ENCODE measurements at regions not wholly inside any gene's neighbourhood (a gene's known extent, or its start where the extent isn't known, plus 50 kb on each side); places are given as distances from the start of the nearest gene placed in this dataset.
"Not testable (repeated sequence)": the region's sequence is repeated elsewhere in the genome, so short reads cannot be mapped to it uniquely, and the experiment has no call there.

DNA sequence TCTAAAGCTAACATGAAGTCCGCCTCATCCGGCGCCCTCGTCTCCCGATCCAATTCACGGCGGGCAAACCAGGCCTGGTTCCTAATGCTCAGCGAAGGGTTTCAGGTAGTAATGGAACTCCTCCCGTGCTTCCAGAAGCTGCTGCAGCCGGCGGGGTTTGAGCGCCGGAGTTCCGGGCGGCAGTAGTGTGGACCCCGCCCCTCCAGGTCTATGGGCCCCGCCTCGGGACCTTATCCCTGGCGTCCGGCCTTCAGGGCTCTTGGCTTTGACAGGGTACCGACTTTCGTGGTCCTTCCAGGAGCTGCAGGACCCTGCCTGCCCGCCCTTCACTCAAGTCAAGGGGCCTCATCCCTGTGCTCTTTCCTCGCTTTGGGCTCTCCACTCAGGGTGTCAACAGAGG lies 304.1 kb downstream of the FAM72C start:
- H3K4me3 ChIP-seq (ENCODE audit: low read depth, low read length): no peak overlapping the region
- TF ChIP-seq, protein P1, sequence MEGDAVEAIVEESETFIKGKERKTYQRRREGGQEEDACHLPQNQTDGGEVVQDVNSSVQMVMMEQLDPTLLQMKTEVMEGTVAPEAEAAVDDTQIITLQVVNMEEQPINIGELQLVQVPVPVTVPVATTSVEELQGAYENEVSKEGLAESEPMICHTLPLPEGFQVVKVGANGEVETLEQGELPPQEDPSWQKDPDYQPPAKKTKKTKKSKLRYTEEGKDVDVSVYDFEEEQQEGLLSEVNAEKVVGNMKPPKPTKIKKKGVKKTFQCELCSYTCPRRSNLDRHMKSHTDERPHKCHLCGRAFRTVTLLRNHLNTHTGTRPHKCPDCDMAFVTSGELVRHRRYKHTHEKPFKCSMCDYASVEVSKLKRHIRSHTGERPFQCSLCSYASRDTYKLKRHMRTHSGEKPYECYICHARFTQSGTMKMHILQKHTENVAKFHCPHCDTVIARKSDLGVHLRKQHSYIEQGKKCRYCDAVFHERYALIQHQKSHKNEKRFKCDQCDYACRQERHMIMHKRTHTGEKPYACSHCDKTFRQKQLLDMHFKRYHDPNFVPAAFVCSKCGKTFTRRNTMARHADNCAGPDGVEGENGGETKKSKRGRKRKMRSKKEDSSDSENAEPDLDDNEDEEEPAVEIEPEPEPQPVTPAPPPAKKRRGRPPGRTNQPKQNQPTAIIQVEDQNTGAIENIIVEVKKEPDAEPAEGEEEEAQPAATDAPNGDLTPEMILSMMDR (conservative IDR thresholded peaks at IDR 0.05; ENCODE audit: low read depth, low read length): no peak
- DNase-seq (ENCODE audit: low read depth): no peak

DNA sequence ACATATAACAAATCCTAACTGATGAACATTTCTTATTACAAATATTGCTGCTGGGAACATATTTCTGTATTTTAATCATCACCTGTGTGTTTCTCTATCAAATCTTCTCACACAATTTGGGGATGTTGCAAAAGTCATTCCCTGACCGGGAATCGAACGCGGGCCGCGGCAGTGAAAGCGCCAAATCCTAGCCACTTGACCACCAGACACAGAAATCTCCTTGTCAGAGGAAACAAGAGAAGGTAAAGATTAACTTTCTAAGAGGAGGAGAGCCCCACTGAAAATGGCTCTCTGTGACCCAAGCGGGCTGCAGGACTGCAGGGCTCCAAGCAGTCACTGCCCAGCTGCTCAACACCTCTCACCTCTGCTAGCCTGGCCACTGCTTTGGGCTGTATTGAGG lies 304.9 kb downstream of the FAM72C start:
- DNase-seq (ENCODE audit: low read depth): no peak
- H3K4me3 ChIP-seq (ENCODE audit: low read depth, low read length): no peak overlapping the region
- TF ChIP-seq, protein P1 (conservative IDR thresholded peaks at IDR 0.05; ENCODE audit: low read depth, low read length): no peak

DNA sequence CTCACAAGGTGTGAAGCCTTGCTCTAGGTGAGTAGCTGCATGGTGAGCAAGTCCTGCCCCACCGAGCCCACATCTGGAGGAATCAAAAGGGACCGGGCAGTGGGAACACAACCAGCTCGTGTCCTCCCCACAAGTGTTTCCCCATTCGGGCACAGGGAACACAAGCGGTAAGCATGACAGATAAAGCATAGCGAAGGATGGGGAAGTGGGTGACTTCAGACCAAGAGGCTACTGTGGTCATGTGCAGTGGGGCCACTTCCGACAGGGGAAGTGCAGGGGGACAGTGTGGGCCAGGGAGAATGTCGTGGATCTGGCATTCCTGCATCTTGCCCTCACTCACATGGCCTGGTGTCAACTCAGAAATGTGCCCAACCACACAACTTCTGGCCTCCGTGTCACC lies 306.2 kb downstream of the FAM72C start:
- H3K4me3 ChIP-seq (ENCODE audit: low read depth, low read length): no peak overlapping the region
- DNase-seq (ENCODE audit: low read depth): no peak
- TF ChIP-seq, protein P1 (conservative IDR thresholded peaks at IDR 0.05; ENCODE audit: low read depth, low read length): no peak

DNA sequence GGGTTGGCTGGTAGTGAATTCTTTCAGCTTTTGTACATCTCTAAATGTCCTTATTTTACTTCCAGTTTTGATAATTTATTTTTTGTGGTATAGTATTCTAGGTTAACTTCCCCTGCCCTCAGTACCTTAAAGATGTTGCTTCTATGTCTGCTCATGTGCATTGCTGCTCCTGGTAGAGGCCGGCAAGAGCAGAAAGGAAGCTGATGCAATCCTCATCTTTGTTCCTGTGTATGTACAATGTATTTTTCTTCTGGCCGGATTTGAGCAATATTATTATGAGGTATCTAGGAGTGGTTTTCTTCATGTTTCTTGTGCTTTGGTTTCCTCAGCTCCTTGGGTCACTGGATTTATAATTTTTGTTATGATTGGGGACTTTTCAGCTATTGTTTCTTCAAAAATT lies 308.7 kb downstream of the FAM72C start:
- H3K4me3 ChIP-seq (ENCODE audit: low read depth, low read length); DNase-seq (ENCODE audit: low read depth): not testable (repeated sequence)

DNA sequence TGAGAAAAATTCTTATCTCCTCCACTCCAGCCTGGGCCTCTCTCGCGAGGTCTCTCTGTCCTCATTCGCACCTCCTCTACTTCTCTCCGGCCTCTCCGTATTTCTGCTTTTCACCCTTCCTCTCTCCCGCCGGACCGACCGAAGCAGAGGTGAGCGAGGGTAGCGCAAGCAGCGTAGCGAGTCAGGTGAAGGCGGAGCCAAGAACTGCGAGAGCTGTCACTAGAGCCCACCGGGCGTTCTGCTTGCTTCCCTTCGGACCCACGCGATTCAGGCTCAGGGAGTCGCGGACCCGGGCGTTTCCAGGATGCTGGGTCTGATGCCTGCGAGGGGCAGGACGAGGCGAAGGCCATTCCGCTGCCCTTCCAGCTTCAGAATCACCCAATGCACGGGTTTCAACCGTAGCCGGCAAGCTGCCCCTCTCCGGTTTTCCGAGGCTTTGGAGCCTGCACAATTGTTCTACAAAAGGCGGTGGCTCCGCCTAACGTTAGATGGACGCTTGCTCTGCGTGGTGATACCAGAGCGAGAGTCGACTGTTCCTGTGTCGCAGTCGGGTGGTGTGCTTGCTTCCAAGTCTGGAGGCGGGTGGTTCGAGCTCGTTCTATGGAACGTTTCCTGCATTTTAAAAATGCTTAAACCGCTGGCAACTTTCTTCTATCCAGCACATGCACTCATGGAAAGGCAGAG lies 310.2 kb downstream of the FAM72C start:
- DNase-seq (ENCODE audit: low read depth): no peak
- TF ChIP-seq, protein P1 (conservative IDR thresholded peaks at IDR 0.05; ENCODE audit: low read depth, low read length): no peak
- peak overlapping the region; percentile 22 for H3K4me3 ChIP-seq (ENCODE audit: low read depth, low read length)

DNA sequence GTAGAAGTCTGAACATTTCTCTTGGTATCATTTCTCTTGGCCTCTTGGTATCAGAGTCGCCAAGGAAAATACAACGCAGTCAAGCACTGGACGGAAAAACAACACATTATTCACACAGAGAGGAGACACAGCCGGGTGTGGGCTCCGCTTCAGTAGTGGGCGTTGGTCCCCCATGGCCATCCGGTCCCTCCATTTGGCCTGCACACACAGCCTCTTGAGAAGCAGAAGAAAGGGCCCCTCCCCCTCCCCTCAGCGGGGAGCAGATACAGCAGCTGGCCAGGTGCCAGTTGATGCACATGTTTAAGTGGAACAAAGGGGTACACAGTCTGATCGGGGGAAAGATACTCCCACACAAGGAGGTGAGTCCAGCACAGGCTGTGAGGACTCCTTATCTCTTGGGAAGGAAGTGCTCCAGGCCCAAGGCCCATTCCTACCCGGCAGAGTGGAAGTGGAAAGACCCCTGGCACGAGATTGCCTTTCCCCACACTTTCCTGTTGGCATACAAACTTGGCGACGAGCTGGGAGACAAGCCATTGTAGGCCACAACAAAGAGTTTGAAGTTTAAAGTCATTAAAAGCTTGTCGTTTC lies 311.3 kb downstream of the FAM72C start:
- TF ChIP-seq, protein P1 (conservative IDR thresholded peaks at IDR 0.05; ENCODE audit: low read depth, low read length): no peak
- no peak for DNase-seq (ENCODE audit: low read depth)
- H3K4me3 ChIP-seq (ENCODE audit: low read depth, low read length): no peak overlapping the region

DNA sequence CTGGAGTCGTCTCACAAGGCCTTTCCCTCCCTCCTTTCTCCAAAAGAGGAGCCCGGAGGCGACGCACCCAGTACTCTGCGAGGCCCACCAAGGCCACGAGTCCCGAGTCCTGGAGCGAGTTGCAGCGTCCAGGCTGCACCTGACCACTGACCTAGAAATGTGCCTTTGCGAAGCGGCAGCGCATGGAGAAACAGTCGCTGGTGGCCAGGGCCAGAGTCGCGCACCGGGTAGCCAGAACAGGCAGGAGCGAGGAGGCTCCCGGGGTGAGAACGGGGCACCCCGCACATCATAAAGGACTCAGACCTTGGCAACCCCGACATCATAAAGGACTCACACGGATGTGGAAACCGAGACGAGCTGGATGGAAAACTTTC lies 318.4 kb downstream of the FAM72C start:
- DNase-seq (ENCODE audit: low read depth): no peak
- TF ChIP-seq, protein P1 (conservative IDR thresholded peaks at IDR 0.05; ENCODE audit: low read depth, low read length): no peak
- no peak overlapping the region for H3K4me3 ChIP-seq (ENCODE audit: low read depth, low read length)
